Mammary epithelial cell (primary cell): ENCODE measurements at regions not wholly inside any gene's neighbourhood (a gene's known extent, or its start where the extent isn't known, plus 50 kb on each side); places are given as distances from the start of the nearest gene placed in this dataset.

Experiments
- CTCF ChIP-seq, 2 donors: IDR thresholded peaks in 1 of 2; conservative IDR thresholded peaks in 1 of 2; 2 replicates each; pipeline ENCODE4 v1.5.1; 2011 to 2012; ENCODE audit warnings: inconsistent platforms in 2 of 2, low read length in 2 of 2, mild to moderate bottlenecking in 2 of 2, control low read depth in 1 of 2, low read depth in 1 of 2; ENCODE audit not compliant: insufficient read depth in 1 of 2; ENCODE audit errors: extremely low read depth in 1 of 2
- EZH2 ChIP-seq: IDR thresholded peaks from 2 replicates; pipeline ENCODE4 v1.6.1; 2012; ENCODE audit warnings: low read length, inconsistent platforms, borderline replicate concordance

DNA sequence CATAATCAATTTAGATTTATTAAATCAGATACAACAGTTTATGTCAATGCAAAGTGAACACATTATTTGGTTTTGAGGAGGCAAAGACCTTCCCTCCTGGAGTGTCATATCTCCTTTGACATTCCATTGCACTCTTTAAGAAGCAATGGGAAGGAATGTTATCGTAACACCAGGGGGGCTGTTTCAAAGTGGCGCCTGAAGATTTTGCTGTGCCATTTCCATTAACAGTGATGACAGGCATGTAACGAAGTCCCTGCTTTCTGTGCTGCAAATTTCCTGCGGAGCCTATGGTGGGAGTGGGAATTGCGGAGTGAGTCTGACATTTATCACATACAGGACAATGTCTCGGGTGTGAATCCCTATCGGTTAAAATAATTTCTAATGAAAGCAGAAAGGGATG, 499.6 kb upstream of the RAB6C start:
- TF ChIP-seq CTCF (conservative IDR thresholded peaks at IDR 0.05 in 1 of 2, IDR thresholded peaks at IDR 0.05 in 1 of 2; ENCODE audit: extremely low read depth in 1 of 2, insufficient read depth in 1 of 2, low read depth in 1 of 2, low read length in 2 of 2) (no peak), EZH2 (no peak)
